Spleen (tissue), 11 donors: ENCODE measurements at regions not wholly inside any gene's neighbourhood (a gene's known extent, or its start where the extent isn't known, plus 50 kb on each side); places are given as distances from the start of the nearest gene placed in this dataset.

Source experiments
- DNase-seq: peaks from one replicate; pipeline ENCODE4 v3.0.0-alpha.2; 2020
- H3K27ac ChIP-seq, 8 donors: fragments of 200-600 bp; sonication (generic) in 7 of 8; 1 replicate in 4 of 8; 2 replicates in 4 of 8; pipeline versions ENCODE4 v1.5.0 to v1.8.0; 2016 to 2021; ENCODE audit warnings: inconsistent platforms in 4 of 8, mild to moderate bottlenecking in 4 of 8, moderate library complexity in 1 of 8
- H3K27me3 ChIP-seq, 7 donors: fragments of 200-600 bp; sonication (generic) in 6 of 7; replicated peaks in 1 of 7; 1 replicate in 4 of 7; 2 replicates in 3 of 7; pipeline versions ENCODE4 v1.5.0 to v1.8.0; 2016 to 2021; ENCODE audit warnings: inconsistent platforms in 3 of 7, mild to moderate bottlenecking in 1 of 7
- H3K36me3 ChIP-seq, 6 donors: fragments of 200-600 bp; sonication (generic) in 5 of 6; 1 replicate in 4 of 6; 2 replicates in 2 of 6; pipeline versions ENCODE4 v1.5.0 to v1.8.0; 2016 to 2021; ENCODE audit warnings: inconsistent platforms in 2 of 6
- H3K4me1 ChIP-seq, 6 donors: fragments of 200-600 bp; sonication (generic) in 5 of 6; 1 replicate in 3 of 6; 2 replicates in 3 of 6; pipeline versions ENCODE4 v1.5.0 to v1.8.0; 2016 to 2021; ENCODE audit warnings: inconsistent platforms in 3 of 6
- H3K4me3 ChIP-seq, 8 donors: fragments of 200-600 bp; sonication (generic) in 7 of 8; 1 replicate in 4 of 8; 2 replicates in 4 of 8; pipeline versions ENCODE4 v1.5.0 to v1.8.0; 2016 to 2021; ENCODE audit warnings: inconsistent platforms in 4 of 8, mild to moderate bottlenecking in 4 of 8, moderate library complexity in 2 of 8
- H3K9me3 ChIP-seq, 8 donors: fragments of 200-600 bp; sonication (generic) in 7 of 8; 1 replicate in 4 of 8; 2 replicates in 4 of 8; pipeline versions ENCODE4 v1.5.0 to v1.8.0; 2016 to 2021; ENCODE audit warnings: inconsistent platforms in 4 of 8
- CTCF ChIP-seq, 11 experiments: fragments of 200-600 bp in 7 of 11; fragments of 450-650 bp in 4 of 11; sonication (generic) in 4 of 11; IDR thresholded peaks in 8 of 11; conservative IDR thresholded peaks in 3 of 11; 1 replicate in 7 of 11; 2 replicates in 4 of 11; pipeline versions ENCODE4 v1.4.0 to v1.8.0; 2016 to 2021; ENCODE audit warnings: antibody characterized with exemption in 11 of 11, inconsistent platforms in 4 of 11, mild to moderate bottlenecking in 1 of 11
- POLR2A ChIP-seq, 3 donors: fragments of 450-650 bp; IDR thresholded peaks; one replicate each; pipeline ENCODE4 v1.5.1; 2017; ENCODE audit warnings: antibody characterized with exemption in 3 of 3, mild to moderate bottlenecking in 1 of 3
- POLR2AphosphoS5 ChIP-seq, 3 donors: sonication (generic); formaldehyde crosslinking; IDR thresholded peaks; one replicate each; pipeline ENCODE4 v1.5.1; 2017; ENCODE audit warnings: antibody characterized with exemption in 3 of 3
- WGBS, 5 donors: extraction: QIAGEN DNeasy Blood & Tissue Kit in 3 of 5; methylation state at CpG; one replicate each; pipeline versions ENCODE4 v1.1.5 to v1.1.7; 2013 to 2018; 5-methylcytosine and 5-hydroxymethylcytosine counted together
- intact Hi-C: fragments of 100-400 bp; cut with DNase I; formaldehyde crosslinking; loops from one replicate; pipeline ENCODE4 v1.15.0; 2023; ENCODE audit warnings: low total_unique reads
- donor health status: healthy with polysubstance abuse.
- donor health status: DM: no; HTN: no; CAD: no; lungs with moderate emphysema.
- donor health status: DM: no; HTN: no; CAD: no.
- donor health status: Bipolar disorder and iron deficiency.
- donor health status: healthy.
- donor health status: DM: no; HTN: no; CAD: no.
- donor health status: DM: yes; HTN: yes; CAD: no.

- TF ChIP-seq POLR2A (IDR thresholded peaks at IDR 0.05) (no peak), POLR2AphosphoS5 (IDR thresholded peaks at IDR 0.05) (no peak), CTCF (IDR thresholded peaks at IDR 0.05 in 8 of 11, conservative IDR thresholded peaks at IDR 0.05 in 3 of 11) (no peak)
Measured at GRCh38 chr11:127066401-127067090, 66.0 kb upstream of the KIRREL3 start.

GRCh38 chr11:127063241-127063640 lies 62.7 kb upstream of the KIRREL3 start:
- Histone ChIP-seq H3K36me3 (no peaks in the 10 kb centered on the region), H3K4me3 (no peak overlapping the region), H3K27me3 (peaks cover 0 to 4% (median 0%) of the 10 kb centered on the region in 7 donors), H3K4me1 (no peaks in the 10 kb centered on the region), H3K27ac (no peak overlapping the region), H3K9me3 (no peaks in the 10 kb centered on the region)
- intact Hi-C loops, result no loop called here
- WGBS, 5 donors, result 84 to 98% (median 92%) methylated on average over 3 of the region's 3 CpGs
- no peak for DNase-seq
- no peak for TF ChIP-seq POLR2A (IDR thresholded peaks at IDR 0.05)
- TF ChIP-seq CTCF (IDR thresholded peaks at IDR 0.05 in 8 of 11, conservative IDR thresholded peaks at IDR 0.05 in 3 of 11), result no peak
- TF ChIP-seq POLR2AphosphoS5 (IDR thresholded peaks at IDR 0.05), result no peak

More at GRCh38 chr11:127066401-127067090, 66.0 kb upstream of the KIRREL3 start:
- Histone ChIP-seq H3K27ac (no peak overlapping the region), H3K27me3 (no peaks in the 10 kb centered on the region), H3K4me1 (no peaks in the 10 kb centered on the region), H3K9me3 (no peaks in the 10 kb centered on the region), H3K36me3 (no peaks in the 10 kb centered on the region), H3K4me3 (no peak overlapping the region)
- DNase-seq, result no peak
- 56 to 81% (median 75%) methylated on average over 7 of the region's 7 CpGs for WGBS, 5 donors
- intact Hi-C loops, result no loop called here

GRCh38 chr11:127061947-127062346 lies 61.4 kb upstream of the KIRREL3 start:
- Histone ChIP-seq H3K4me3 (no peak overlapping the region), H3K4me1 (no peaks in the 10 kb centered on the region), H3K36me3 (no peaks in the 10 kb centered on the region), H3K27ac (no peak overlapping the region), H3K9me3 (no peaks in the 10 kb centered on the region), H3K27me3 (peaks cover 0 to 4% (median 0%) of the 10 kb centered on the region in 7 donors)
- TF ChIP-seq CTCF (IDR thresholded peaks at IDR 0.05 in 8 of 11, conservative IDR thresholded peaks at IDR 0.05 in 3 of 11), result no peak
- no peak for TF ChIP-seq POLR2A (IDR thresholded peaks at IDR 0.05)
- no peak for TF ChIP-seq POLR2AphosphoS5 (IDR thresholded peaks at IDR 0.05)
- no peak for DNase-seq
- intact Hi-C loops, result no loop called here

- H3K9me3 ChIP-seq, result no peaks in the 10 kb centered on the region
- 80 to 86% (median 83%) methylated on average over 7 of the region's 7 CpGs for WGBS, 5 donors
- H3K4me3 ChIP-seq, result no peak overlapping the region
- no peak for DNase-seq
- H3K36me3 ChIP-seq, result no peaks in the 10 kb centered on the region
- H3K27ac ChIP-seq, result no peak overlapping the region
- H3K27me3 ChIP-seq, result peaks cover 0 to 4% (median 0%) of the 10 kb centered on the region in 7 donors
- no peaks in the 10 kb centered on the region for H3K4me1 ChIP-seq
- TF ChIP-seq CTCF (IDR thresholded peaks at IDR 0.05 in 8 of 11, conservative IDR thresholded peaks at IDR 0.05 in 3 of 11) (no peak), POLR2AphosphoS5 (IDR thresholded peaks at IDR 0.05) (no peak), POLR2A (IDR thresholded peaks at IDR 0.05) (no peak)
- intact Hi-C loops, result no loop called here
Measured at GRCh38 chr11:127059750-127060149, 59.2 kb upstream of the KIRREL3 start.
